Ammon's horn (tissue), 1 donor: ENCODE measurements at regions not wholly inside any gene's neighbourhood (a gene's known extent, or its start where the extent isn't known, plus 50 kb on each side); places are given as distances from the start of the nearest gene placed in this dataset.
"Not testable (repeated sequence)": the region's sequence is repeated elsewhere in the genome, so short reads cannot be mapped to it uniquely, and the experiment has no call there.

Experiments
- DNase-seq: peaks from one replicate; pipeline ENCODE4 v3.0.0-alpha.2; 2016; ENCODE audit warnings: low spot score

- no peak for DNase-seq
Measured at GRCh38 chr5:84487963-84488362, 103.3 kb upstream of the EDIL3 start.

GRCh38 chr5:84480873-84481637 lies 96.4 kb upstream of the EDIL3 start:
- no peak for DNase-seq

- DNase-seq: no peak
Measured at GRCh38 chr5:84478603-84479002, 93.9 kb upstream of the EDIL3 start.

- DNase-seq: no peak
Measured at GRCh38 chr5:84477485-84477884, 92.8 kb upstream of the EDIL3 start.

- DNase-seq: no peak
Measured at GRCh38 chr5:84474126-84474525, 89.4 kb upstream of the EDIL3 start.

- no peak for DNase-seq
Measured at GRCh38 chr5:84453405-84453804, 68.7 kb upstream of the EDIL3 start.

- DNase-seq: no peak
Measured at GRCh38 chr5:84450617-84451414, 66.1 kb upstream of the EDIL3 start.

GRCh38 chr5:84445049-84445685 lies 60.5 kb upstream of the EDIL3 start:
- no peak for DNase-seq

- DNase-seq: no peak
Measured at GRCh38 chr5:84438456-84438855, 53.8 kb upstream of the EDIL3 start.

- no peak for DNase-seq
Measured at GRCh38 chr5:84437673-84438315, 53.1 kb upstream of the EDIL3 start.

GRCh38 chr5:84436866-84437265 lies 52.2 kb upstream of the EDIL3 start:
- DNase-seq: no peak

GRCh38 chr5:84435861-84436346 lies 51.2 kb upstream of the EDIL3 start:
- not testable (repeated sequence) for DNase-seq
